Keratinocyte (primary cell): ENCODE measurements at regions not wholly inside any gene's neighbourhood (a gene's known extent, or its start where the extent isn't known, plus 50 kb on each side); places are given as distances from the start of the nearest gene placed in this dataset.

Source experiments
- DNase-seq: peaks from one replicate; pipeline ENCODE4 v3.0.0-alpha.2; 2011; ENCODE audit warnings: low read depth, missing footprints, low spot score
- FAIRE-seq: peaks from 2 replicates; lab custom pipeline; 2011; peaks lifted over from hg19 to GRCh38; lab: Jason Lieb, UNC
- H2AFZ ChIP-seq: 2 replicates; pipeline ENCODE4 v1.6.0; 2012; ENCODE audit warnings: low read length, control low read depth, inconsistent platforms; ENCODE audit not compliant: control insufficient read depth
- H3K27ac ChIP-seq: 2 replicates; pipeline ENCODE4 v1.5.1; 2011; ENCODE audit warnings: low read length; ENCODE audit not compliant: control insufficient read depth, insufficient read depth
- H3K27me3 ChIP-seq: 3 replicates; pipeline ENCODE4 v1.6.0; 2011; ENCODE audit warnings: low read length; ENCODE audit not compliant: control insufficient read depth, insufficient read depth; ENCODE audit errors: extremely low read depth
- H3K36me3 ChIP-seq, 2 experiments: 2 replicates in 1 of 2; 3 replicates in 1 of 2; pipeline ENCODE4 v1.5.1; 2011; ENCODE audit warnings: low read length in 2 of 2, mild to moderate bottlenecking in 1 of 2; ENCODE audit not compliant: control insufficient read depth in 2 of 2, insufficient read depth in 2 of 2; ENCODE audit errors: extremely low read depth in 1 of 2
- H3K4me1 ChIP-seq: 3 replicates; pipeline ENCODE4 v1.5.1; 2011; ENCODE audit warnings: low read length; ENCODE audit not compliant: control insufficient read depth, insufficient read depth; ENCODE audit errors: extremely low read depth
- H3K4me2 ChIP-seq: 3 replicates; pipeline ENCODE4 v1.6.0; 2011; ENCODE audit warnings: low read depth, low read length; ENCODE audit not compliant: control insufficient read depth, insufficient read depth; ENCODE audit errors: extremely low read depth
- H3K4me3 ChIP-seq, 3 experiments: fragments of 200-600 bp in 1 of 3; sonication (generic) in 1 of 3; 2 replicates in 2 of 3; 3 replicates in 1 of 3; pipeline ENCODE4 v1.5.1; 2011 to 2016; ENCODE audit warnings: low read length in 3 of 3, mild to moderate bottlenecking in 3 of 3, control low read depth in 2 of 3, inconsistent platforms in 1 of 3, low read depth in 1 of 3, mixed read lengths in 1 of 3, mixed run types in 1 of 3, moderate library complexity in 1 of 3; ENCODE audit not compliant: control insufficient read depth in 2 of 3, insufficient read depth in 2 of 3; ENCODE audit errors: extremely low read depth in 1 of 3
- H3K79me2 ChIP-seq: 2 replicates; pipeline ENCODE4 v1.6.0; 2012; ENCODE audit warnings: low read length; ENCODE audit not compliant: control insufficient read depth, insufficient read depth
- H3K9ac ChIP-seq: 3 replicates; pipeline ENCODE4 v1.6.0; 2011; ENCODE audit warnings: low read length; ENCODE audit not compliant: control insufficient read depth, insufficient read depth; ENCODE audit errors: extremely low read depth
- H3K9me1 ChIP-seq: 3 replicates; pipeline ENCODE4 v1.6.0; 2011; ENCODE audit warnings: low read length; ENCODE audit not compliant: control insufficient read depth, insufficient read depth; ENCODE audit errors: extremely low read depth
- H3K9me3 ChIP-seq: 2 replicates; pipeline ENCODE4 v1.5.1; 2012; ENCODE audit warnings: low read depth, low read length; ENCODE audit not compliant: control insufficient read depth
- H4K20me1 ChIP-seq: 3 replicates; pipeline ENCODE4 v1.6.0; 2011; ENCODE audit warnings: low read length; ENCODE audit not compliant: control insufficient read depth, insufficient read depth; ENCODE audit errors: extremely low read depth
- EZH2 ChIP-seq: IDR thresholded peaks from one replicate; pipeline ENCODE4 v1.6.1; 2012; ENCODE audit warnings: inconsistent platforms, mild to moderate bottlenecking, low read length, moderate library complexity
- dilution Hi-C: fragments of 300-500 bp; cut with MboI; formaldehyde crosslinking; loops from one replicate; pipeline ENCODE4 v1.7.0; 2020; ENCODE audit warnings: low sequenced_read_pairs; ENCODE audit not compliant: extremely low pct_ligation_motif_present
- TF ChIP-seq, protein P1 (sequence below), 3 experiments: IDR thresholded peaks in 1 of 3; conservative IDR thresholded peaks in 1 of 3; optimal IDR thresholded peaks in 1 of 3; 2 replicates in 2 of 3; 3 replicates in 1 of 3; pipeline versions ENCODE3 to v1.5.1; 2011; ENCODE audit warnings: low read length in 3 of 3, mild to moderate bottlenecking in 3 of 3, moderate library complexity in 2 of 3, control low read depth in 1 of 3, inconsistent platforms in 1 of 3; ENCODE audit not compliant: insufficient read depth in 2 of 3; ENCODE audit errors: extremely low read depth in 1 of 3

GRCh38 chr9:12413986-12414385, 279.2 kb upstream of the TYRP1 start:
- Histone ChIP-seq H3K27ac (no peak overlapping the region), H2AFZ (no peak overlapping the region), H3K9me3 (no peaks in the 10 kb centered on the region), H3K9me1 (no peaks in the 10 kb centered on the region), H3K4me2 (no peak overlapping the region), H3K9ac (no peak overlapping the region), H4K20me1 (no peaks in the 10 kb centered on the region), H3K4me3 (no peak overlapping the region), H3K4me1 (no peaks in the 10 kb centered on the region), H3K79me2 (no peaks in the 10 kb centered on the region), H3K36me3 (no peaks in the 10 kb centered on the region), H3K27me3 (no peaks in the 10 kb centered on the region)
- dilution Hi-C loops = no loop called here
- DNase-seq (no peak), FAIRE-seq (no peak)
- TF ChIP-seq, protein P1, sequence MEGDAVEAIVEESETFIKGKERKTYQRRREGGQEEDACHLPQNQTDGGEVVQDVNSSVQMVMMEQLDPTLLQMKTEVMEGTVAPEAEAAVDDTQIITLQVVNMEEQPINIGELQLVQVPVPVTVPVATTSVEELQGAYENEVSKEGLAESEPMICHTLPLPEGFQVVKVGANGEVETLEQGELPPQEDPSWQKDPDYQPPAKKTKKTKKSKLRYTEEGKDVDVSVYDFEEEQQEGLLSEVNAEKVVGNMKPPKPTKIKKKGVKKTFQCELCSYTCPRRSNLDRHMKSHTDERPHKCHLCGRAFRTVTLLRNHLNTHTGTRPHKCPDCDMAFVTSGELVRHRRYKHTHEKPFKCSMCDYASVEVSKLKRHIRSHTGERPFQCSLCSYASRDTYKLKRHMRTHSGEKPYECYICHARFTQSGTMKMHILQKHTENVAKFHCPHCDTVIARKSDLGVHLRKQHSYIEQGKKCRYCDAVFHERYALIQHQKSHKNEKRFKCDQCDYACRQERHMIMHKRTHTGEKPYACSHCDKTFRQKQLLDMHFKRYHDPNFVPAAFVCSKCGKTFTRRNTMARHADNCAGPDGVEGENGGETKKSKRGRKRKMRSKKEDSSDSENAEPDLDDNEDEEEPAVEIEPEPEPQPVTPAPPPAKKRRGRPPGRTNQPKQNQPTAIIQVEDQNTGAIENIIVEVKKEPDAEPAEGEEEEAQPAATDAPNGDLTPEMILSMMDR (optimal IDR thresholded peaks at IDR 0.05 in 1 of 3, IDR thresholded peaks at IDR 0.05 in 1 of 3, conservative IDR thresholded peaks at IDR 0.05 in 1 of 3; ENCODE audit: extremely low read depth in 1 of 3, insufficient read depth in 2 of 3, low read length in 3 of 3) = no peak

DNA sequence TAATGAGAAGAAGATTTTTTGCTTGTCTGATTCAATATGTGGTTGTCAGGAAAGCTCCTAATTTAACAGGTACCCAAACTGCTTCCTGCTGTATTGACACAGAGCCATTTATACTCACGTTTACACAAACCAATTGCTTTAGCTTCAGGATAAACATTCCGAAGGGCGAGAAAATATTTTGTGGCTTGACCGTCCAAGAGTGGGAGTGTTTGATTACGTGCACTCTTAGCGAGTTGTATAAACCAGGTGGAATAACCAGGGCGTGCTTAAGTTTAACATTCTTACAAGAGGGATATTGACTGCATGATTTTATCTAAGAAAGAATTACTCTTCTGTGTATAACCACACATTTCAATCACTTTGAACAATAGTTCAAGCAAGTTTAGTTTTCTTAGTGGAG, 278.7 kb upstream of the TYRP1 start:
- no peak for DNase-seq
- H3K9ac ChIP-seq = no peak overlapping the region
- no peak overlapping the region for H3K4me3 ChIP-seq
- no peak overlapping the region for H3K27ac ChIP-seq
- no peak overlapping the region for H2AFZ ChIP-seq
- no peaks in the 10 kb centered on the region for H3K4me1 ChIP-seq
- no peaks in the 10 kb centered on the region for H3K9me3 ChIP-seq
- FAIRE-seq = no peak
- no peaks in the 10 kb centered on the region for H3K36me3 ChIP-seq
- TF ChIP-seq EZH2 = no peak
- TF ChIP-seq, protein P1 (optimal IDR thresholded peaks at IDR 0.05 in 1 of 3, IDR thresholded peaks at IDR 0.05 in 1 of 3, conservative IDR thresholded peaks at IDR 0.05 in 1 of 3; ENCODE audit: extremely low read depth in 1 of 3, insufficient read depth in 2 of 3, low read length in 3 of 3) = no peak
- no peak overlapping the region for H3K4me2 ChIP-seq
- dilution Hi-C loops = no loop called here
- H3K27me3 ChIP-seq = no peaks in the 10 kb centered on the region
- H4K20me1 ChIP-seq = no peaks in the 10 kb centered on the region
- H3K79me2 ChIP-seq = no peaks in the 10 kb centered on the region
- no peaks in the 10 kb centered on the region for H3K9me1 ChIP-seq
